ENCODE measurements at regions not wholly inside any gene's neighbourhood (a gene's known extent, or its start where the extent isn't known, plus 50 kb on each side); places are given as distances from the start of the nearest gene placed in this dataset.

GRCh38 chr20:11305406-11305805 lies 612.3 kb upstream of the BTBD3 start:
- H2AFZ ChIP-seq (ENCODE audit: low read length), result no peak overlapping the region
- no peak for DNase-seq (ENCODE audit: low spot score)
- no peaks in the 10 kb centered on the region for H3K36me3 ChIP-seq (replicated peaks in 1 of 2; ENCODE audit: control insufficient read depth in 1 of 2, insufficient read depth in 2 of 2, low read length in 2 of 2)
- H3K79me2 ChIP-seq (ENCODE audit: insufficient read depth, low read length), result no peaks in the 10 kb centered on the region
- H3K9ac ChIP-seq (ENCODE audit: insufficient read depth, low read depth, low read length), result no peak overlapping the region
- peaks cover 0 to 5% of the 10 kb centered on the region in 2 experiments; a peak in 3 of 5 replicates for H3K27me3 ChIP-seq (ENCODE audit: control insufficient read depth in 1 of 2, insufficient read depth in 2 of 2, low read length in 2 of 2)
- in situ Hi-C loops (cut with HindIII; ENCODE audit: extremely low pct_ligation_motif_present, low pct_unique_long_range_greater_than_20kb) (no loop called here), intact Hi-C loops (cut with micrococcal nuclease; ENCODE audit: unreplicated experiment) (no loop called here)
- H3K9me3 ChIP-seq (ENCODE audit: low read length), result no peaks in the 10 kb centered on the region
- H3K4me1 ChIP-seq (ENCODE audit: insufficient read depth, low read length), result no peaks in the 10 kb centered on the region
- no peak overlapping the region for H3K4me2 ChIP-seq (ENCODE audit: low read depth, low read length)
- POLR2A ChIA-PET, result no interaction called here
- CTCF ChIA-PET (ENCODE audit: low intra/inter-chr PET ratio, low total read pairs), result no interaction called here
- H4K20me1 ChIP-seq (ENCODE audit: insufficient read depth, low read length), result no peaks in the 10 kb centered on the region
- no TSS peak for BruUV-seq (replicated peaks)
- no peak for FAIRE-seq
- no peak overlapping the region for H3K27ac ChIP-seq (ENCODE audit: extremely low read length, insufficient read depth, low read length)
- 0% methylated on average over 2 of the region's 2 CpGs for WGBS (ENCODE audit: low lambda C conversion rate)
- ATAC-seq, result no peak
- H3K4me3 ChIP-seq (replicated peaks in 1 of 3; ENCODE audit: insufficient read depth in 1 of 3, low read depth in 2 of 3, low read length in 3 of 3), result no peak overlapping the region
- TF ChIP-seq DPF2 (CRISPR knock-in tag; IDR thresholded peaks at IDR 0.05; ENCODE audit: borderline replicate concordance, low read depth), result no peak
- TF ChIP-seq SOX13 (IDR thresholded peaks at IDR 0.05), result no peak
- no peak for TF ChIP-seq SOX13 (CRISPR knock-in tag; conservative IDR thresholded peaks at IDR 0.05 in 1 of 2, IDR thresholded peaks at IDR 0.05 in 1 of 2)
- no peak for TF ChIP-seq GZF1 (CRISPR knock-in tag; IDR thresholded peaks at IDR 0.05)
- TF ChIP-seq TOPORS (CRISPR knock-in tag; IDR thresholded peaks at IDR 0.05), result no peak
- TF ChIP-seq KLF12 (CRISPR knock-in tag; IDR thresholded peaks at IDR 0.05; ENCODE audit: borderline replicate concordance), result no peak
- TF ChIP-seq GLMP (CRISPR knock-in tag; IDR thresholded peaks at IDR 0.05; ENCODE audit: borderline replicate concordance), result no peak
- TF ChIP-seq ZNF577 (CRISPR knock-in tag; IDR thresholded peaks at IDR 0.05; ENCODE audit: borderline replicate concordance, low read depth), result no peak
- TF ChIP-seq ZNF567 (CRISPR knock-in tag; IDR thresholded peaks at IDR 0.05; ENCODE audit: borderline replicate concordance), result no peak
- no peak for TF ChIP-seq ZBED4 (CRISPR knock-in tag; IDR thresholded peaks at IDR 0.05; ENCODE audit: borderline replicate concordance)
- TF ChIP-seq FUBP1 (CRISPR knock-in tag; IDR thresholded peaks at IDR 0.05; ENCODE audit: borderline replicate concordance), result no peak
- TF ChIP-seq REST (IDR thresholded peaks at IDR 0.05; ENCODE audit: borderline replicate concordance in 1 of 2, low read depth in 1 of 2, low read length in 2 of 2), result no peak
- TF ChIP-seq CREM (IDR thresholded peaks at IDR 0.05), result no peak
- TF ChIP-seq CREM (CRISPR knock-in tag; IDR thresholded peaks at IDR 0.05), result no peak
- no peak for TF ChIP-seq SMYD3 (CRISPR knock-in tag; IDR thresholded peaks at IDR 0.05)
